ENCODE measurements at regions not wholly inside any gene's neighbourhood (a gene's known extent, or its start where the extent isn't known, plus 50 kb on each side); places are given as distances from the start of the nearest gene placed in this dataset.

- H3K36me3 ChIP-seq (ENCODE audit: control insufficient read depth, insufficient read depth, low read length) = no peaks in the 10 kb centered on the region
- peaks cover 35% of the 10 kb centered on the region for H3K4me1 ChIP-seq
- Mint-ChIP-seq H3K9me3 (ENCODE audit: unreplicated experiment) (peaks cover 21% of the 10 kb centered on the region), H3K4me1 (ENCODE audit: low read depth, unreplicated experiment) (peaks cover 33% of the 10 kb centered on the region), H3K27ac (ENCODE audit: unreplicated experiment) (no peak overlapping the region), H3K4me3 (ENCODE audit: unreplicated experiment) (no peak overlapping the region), H3K27me3 (ENCODE audit: insufficient read depth, unreplicated experiment) (no peaks in the 10 kb centered on the region), H3K36me3 (ENCODE audit: insufficient read depth, unreplicated experiment) (peaks cover 4% of the 10 kb centered on the region)
- POLR2A ChIA-PET = no interaction called here
- H3K27me3 ChIP-seq (replicated peaks; ENCODE audit: control insufficient read depth, insufficient read depth, low read length) = no peaks in the 10 kb centered on the region
- H3K4me3 ChIP-seq (ENCODE audit: low read depth, low read length) = no peak overlapping the region
- CTCF ChIA-PET = no interaction called here
- no TSS peak for BruUV-seq (replicated peaks)
- H3K9me3 ChIP-seq = peaks cover 4% of the 10 kb centered on the region
- DNase-seq = no peak
- intact Hi-C loops (cut with micrococcal nuclease; ENCODE audit: unreplicated experiment) = no loop called here
- no peak for TF ChIP-seq CTCF (IDR thresholded peaks at IDR 0.05; ENCODE audit: insufficient read depth in 1 of 2, low read depth in 1 of 2, low read length in 1 of 2, severe bottlenecking in 1 of 2, unreplicated experiment in 1 of 2)
Observed at GRCh38 chr4:184933311-184933710, 85.0 kb upstream of the HELT start.

- intact Hi-C loops (cut with micrococcal nuclease; ENCODE audit: unreplicated experiment) = no loop called here
- no peak for DNase-seq
- Histone ChIP-seq H3K9me3 (peaks cover 12% of the 10 kb centered on the region), H3K36me3 (ENCODE audit: control insufficient read depth, insufficient read depth, low read length) (no peaks in the 10 kb centered on the region), H3K4me1 (peaks cover 39% of the 10 kb centered on the region), H3K27me3 (replicated peaks; ENCODE audit: control insufficient read depth, insufficient read depth, low read length) (no peaks in the 10 kb centered on the region), H3K4me3 (ENCODE audit: low read depth, low read length) (no peak overlapping the region)
- ChIA-PET POLR2A (no interaction called here), CTCF (no interaction called here)
- Mint-ChIP-seq H3K4me3 (ENCODE audit: unreplicated experiment) (no peak overlapping the region), H3K27me3 (ENCODE audit: insufficient read depth, unreplicated experiment) (no peaks in the 10 kb centered on the region), H3K9me3 (ENCODE audit: unreplicated experiment) (peaks cover 21% of the 10 kb centered on the region), H3K36me3 (ENCODE audit: insufficient read depth, unreplicated experiment) (peaks cover 9% of the 10 kb centered on the region), H3K27ac (ENCODE audit: unreplicated experiment) (peak overlapping the region; percentile 7), H3K4me1 (ENCODE audit: low read depth, unreplicated experiment) (peaks cover 35% of the 10 kb centered on the region)
- TF ChIP-seq CTCF (IDR thresholded peaks at IDR 0.05; ENCODE audit: insufficient read depth in 1 of 2, low read depth in 1 of 2, low read length in 1 of 2, severe bottlenecking in 1 of 2, unreplicated experiment in 1 of 2) = no peak
- BruUV-seq (replicated peaks) = no TSS peak
Observed at GRCh38 chr4:184934184-184934583, 84.1 kb upstream of the HELT start.

GRCh38 chr4:184934961-184935360 is 83.3 kb upstream of the HELT start:
- H3K36me3 Mint-ChIP-seq (ENCODE audit: insufficient read depth, unreplicated experiment) = peaks cover 9% of the 10 kb centered on the region
- H3K9me3 Mint-ChIP-seq (ENCODE audit: unreplicated experiment) = peaks cover 26% of the 10 kb centered on the region
- no TSS peak for BruUV-seq (replicated peaks)
- H3K27ac Mint-ChIP-seq (ENCODE audit: unreplicated experiment) = peak overlapping the region; percentile 7
- Histone ChIP-seq H3K36me3 (ENCODE audit: control insufficient read depth, insufficient read depth, low read length) (no peaks in the 10 kb centered on the region), H3K27me3 (replicated peaks; ENCODE audit: control insufficient read depth, insufficient read depth, low read length) (no peaks in the 10 kb centered on the region), H3K9me3 (peaks cover 18% of the 10 kb centered on the region), H3K4me1 (peaks cover 39% of the 10 kb centered on the region), H3K4me3 (ENCODE audit: low read depth, low read length) (no peak overlapping the region)
- peaks cover 36% of the 10 kb centered on the region for H3K4me1 Mint-ChIP-seq (ENCODE audit: low read depth, unreplicated experiment)
- no peaks in the 10 kb centered on the region for H3K27me3 Mint-ChIP-seq (ENCODE audit: insufficient read depth, unreplicated experiment)
- intact Hi-C loops (cut with micrococcal nuclease; ENCODE audit: unreplicated experiment) = no loop called here
- TF ChIP-seq CTCF (IDR thresholded peaks at IDR 0.05; ENCODE audit: insufficient read depth in 1 of 2, low read depth in 1 of 2, low read length in 1 of 2, severe bottlenecking in 1 of 2, unreplicated experiment in 1 of 2) = no peak
- no peak overlapping the region for H3K4me3 Mint-ChIP-seq (ENCODE audit: unreplicated experiment)
- DNase-seq = peak; percentile 26 to 45
- CTCF ChIA-PET = interaction anchor here (0.6 kb wide), 1 partner anchor 89 kb away, joined by 3 read pairs; no protein-coding TSS in a partner anchor
- POLR2A ChIA-PET = no interaction called here

All from Caco-2 (cell line).